ENCODE measurements at regions not wholly inside any gene's neighbourhood (a gene's known extent, or its start where the extent isn't known, plus 50 kb on each side); places are given as distances from the start of the nearest gene placed in this dataset.

DNA sequence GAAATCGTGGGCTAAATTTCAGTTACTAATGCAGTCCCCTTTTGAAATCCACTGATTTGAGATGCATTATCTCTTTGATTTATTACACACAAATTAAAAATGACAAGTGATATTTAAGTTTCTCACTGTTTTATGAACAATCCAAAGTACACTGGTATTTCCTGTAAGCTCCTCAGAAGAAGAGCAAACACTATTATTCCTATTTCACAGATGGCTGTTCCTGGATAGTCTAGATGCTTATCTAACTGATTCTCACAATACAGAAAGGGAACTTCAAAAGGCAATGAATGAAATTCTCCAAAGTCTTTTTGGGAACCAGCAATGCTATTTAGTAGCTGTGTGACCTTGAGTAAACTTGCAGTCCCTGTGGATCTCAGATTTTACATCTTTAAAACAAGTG is 404.7 kb upstream of the DAB2 start:
- DNase-seq (ENCODE audit: insufficient read length, low spot score) = no peak
- FAIRE-seq = no peak
- TF ChIP-seq PAX5 (IDR thresholded peaks at IDR 0.05; ENCODE audit: insufficient read depth, low read length, severe bottlenecking) (no peak), SPI1 (IDR thresholded peaks at IDR 0.05; ENCODE audit: low read depth, low read length) (no peak), TAF1 (IDR thresholded peaks at IDR 0.05; ENCODE audit: low read depth, low read length) (no peak), POU2F2 (IDR thresholded peaks at IDR 0.05; ENCODE audit: low read depth, low read length) (no peak)

DNA sequence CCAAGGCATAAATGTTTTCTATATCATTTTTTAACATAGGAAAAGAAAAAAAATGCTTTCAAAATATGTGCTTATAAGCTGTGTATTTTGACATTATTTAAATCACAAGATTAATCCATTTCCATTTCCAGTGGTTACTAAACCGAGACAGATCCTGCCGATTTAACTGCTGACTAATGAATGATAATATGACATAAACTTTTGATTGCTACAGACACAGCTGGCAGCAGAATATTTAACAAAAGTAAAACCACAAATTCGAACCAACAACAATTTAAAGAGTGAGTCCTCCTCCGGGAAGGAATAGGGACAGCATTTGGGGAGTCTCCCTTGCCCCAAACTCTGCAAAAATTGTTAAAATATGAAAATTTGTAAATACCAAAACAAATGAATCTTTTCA is 401.3 kb upstream of the DAB2 start:
- DNase-seq (ENCODE audit: insufficient read length, low spot score) (no peak), FAIRE-seq (no peak)
- TF ChIP-seq POU2F2 (IDR thresholded peaks at IDR 0.05; ENCODE audit: low read depth, low read length) (no peak), POLR2A (IDR thresholded peaks at IDR 0.05; ENCODE audit: low read depth, low read length) (no peak), PAX5 (IDR thresholded peaks at IDR 0.05; ENCODE audit: insufficient read depth, low read length, severe bottlenecking) (no peak), SPI1 (IDR thresholded peaks at IDR 0.05; ENCODE audit: low read depth, low read length) (no peak), POLR2AphosphoS5 (IDR thresholded peaks at IDR 0.05; ENCODE audit: low read depth, low read length) (no peak), TAF1 (IDR thresholded peaks at IDR 0.05; ENCODE audit: low read depth, low read length) (no peak)

DNA sequence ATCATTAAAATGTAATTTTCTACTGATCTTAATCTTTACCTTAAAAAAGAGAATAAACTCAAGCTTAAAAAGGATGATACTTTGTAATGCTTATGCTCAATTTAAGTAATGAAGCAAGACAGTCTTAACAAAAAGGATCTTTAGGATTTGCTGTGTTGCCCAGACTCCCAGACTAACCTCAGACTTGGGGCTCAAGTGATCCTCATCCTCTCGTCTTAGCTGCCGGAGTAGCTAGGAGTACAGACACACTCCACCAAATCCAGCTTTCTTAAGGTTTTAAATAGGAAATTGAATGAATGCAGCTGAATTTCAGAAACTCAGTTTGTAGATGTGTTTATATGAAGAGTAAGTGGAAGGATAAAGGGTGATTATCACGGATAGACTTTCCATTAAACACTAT is 400.5 kb upstream of the DAB2 start:
- no peak for DNase-seq (ENCODE audit: insufficient read length, low spot score)
- TF ChIP-seq POLR2AphosphoS5 (IDR thresholded peaks at IDR 0.05; ENCODE audit: low read depth, low read length) (no peak), POLR2A (IDR thresholded peaks at IDR 0.05; ENCODE audit: low read depth, low read length) (no peak), PAX5 (IDR thresholded peaks at IDR 0.05; ENCODE audit: insufficient read depth, low read length, severe bottlenecking) (no peak), SPI1 (IDR thresholded peaks at IDR 0.05; ENCODE audit: low read depth, low read length) (no peak), POU2F2 (IDR thresholded peaks at IDR 0.05; ENCODE audit: low read depth, low read length) (no peak), TAF1 (IDR thresholded peaks at IDR 0.05; ENCODE audit: low read depth, low read length) (no peak)
- FAIRE-seq = no peak

DNA sequence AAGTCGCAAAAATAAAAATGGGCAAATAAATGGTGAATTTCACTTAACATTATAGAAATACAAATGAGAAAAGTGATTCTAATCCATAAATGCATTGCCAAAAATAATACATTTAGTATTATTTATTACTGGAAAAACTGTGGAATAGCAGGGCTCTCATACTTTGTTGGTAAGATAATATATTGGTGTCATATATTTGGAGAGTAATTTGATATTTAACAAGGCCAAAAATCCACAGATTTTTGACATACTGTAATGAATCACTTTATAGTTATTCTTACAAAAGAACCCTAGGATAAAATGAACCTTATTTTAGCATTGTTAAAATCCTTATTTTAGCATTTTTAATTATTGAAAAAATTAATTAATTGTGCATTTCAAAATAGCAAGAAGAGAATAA is 397.2 kb upstream of the DAB2 start:
- DNase-seq (ENCODE audit: insufficient read length, low spot score) (no peak), FAIRE-seq (no peak)
- TF ChIP-seq POU2F2 (IDR thresholded peaks at IDR 0.05; ENCODE audit: low read depth, low read length) (no peak), TAF1 (IDR thresholded peaks at IDR 0.05; ENCODE audit: low read depth, low read length) (no peak), POLR2A (IDR thresholded peaks at IDR 0.05; ENCODE audit: low read depth, low read length) (no peak), SPI1 (IDR thresholded peaks at IDR 0.05; ENCODE audit: low read depth, low read length) (no peak)

DNA sequence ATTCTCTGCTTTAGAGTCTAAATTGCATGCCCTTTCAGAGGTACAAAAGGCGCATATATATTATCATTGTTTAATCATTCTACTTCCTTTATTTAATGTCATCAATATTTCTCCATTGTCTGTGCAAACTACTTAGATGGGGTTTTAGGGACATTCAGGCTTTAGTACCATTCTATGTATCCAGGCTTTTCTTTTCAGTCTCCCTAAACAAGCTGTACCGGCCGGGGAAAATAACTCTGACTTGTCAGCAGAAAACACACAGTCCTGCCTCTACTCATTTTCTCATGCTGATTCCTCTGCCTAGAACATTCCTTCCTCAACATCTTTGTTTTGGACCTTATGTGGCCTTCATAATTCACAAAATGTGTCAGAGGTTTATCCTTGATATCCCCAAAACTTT is 392.1 kb upstream of the DAB2 start:
- no peak for TF ChIP-seq PAX5 (IDR thresholded peaks at IDR 0.05; ENCODE audit: insufficient read depth, low read length, severe bottlenecking)
- no peak for FAIRE-seq
- DNase-seq (ENCODE audit: insufficient read length, low spot score) = no peak

DNA sequence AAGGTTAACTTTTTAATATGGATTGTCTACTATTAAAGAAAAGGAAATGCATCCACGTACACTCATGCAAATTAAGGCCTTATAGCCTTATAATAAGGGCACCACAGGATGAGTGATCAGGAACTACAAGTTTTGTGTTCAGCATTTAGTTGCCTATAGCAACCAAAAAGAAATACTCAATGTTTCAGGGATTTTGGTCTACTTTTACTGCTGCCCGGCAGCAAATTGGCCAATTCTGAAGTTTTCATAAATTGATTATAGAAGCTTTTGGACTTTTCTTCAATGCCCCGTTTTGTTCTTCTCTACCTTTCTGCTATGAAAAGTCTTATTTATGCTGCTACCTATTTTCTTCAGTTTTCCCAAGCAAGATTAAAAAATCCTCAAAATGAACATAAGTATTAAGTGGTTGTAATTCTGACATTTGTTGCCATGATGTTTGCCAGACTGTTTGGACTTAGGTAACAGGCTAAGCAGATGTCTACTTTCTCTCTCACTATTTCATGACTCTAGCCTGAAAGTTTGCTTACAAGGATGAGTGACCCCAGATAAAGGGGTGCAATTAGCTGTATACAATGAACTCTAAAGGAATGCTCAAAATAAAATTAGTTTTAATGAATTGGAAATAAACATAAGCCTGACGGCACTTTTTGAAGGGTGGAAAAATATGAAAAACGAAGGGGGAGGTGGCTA is 391.5 kb upstream of the DAB2 start:
- DNase-seq (ENCODE audit: insufficient read length, low spot score) (no peak), FAIRE-seq (no peak)
- TF ChIP-seq POU2F2 (IDR thresholded peaks at IDR 0.05; ENCODE audit: low read depth, low read length) (no peak), POLR2A (IDR thresholded peaks at IDR 0.05; ENCODE audit: low read depth, low read length) (no peak), SPI1 (IDR thresholded peaks at IDR 0.05; ENCODE audit: low read depth, low read length) (no peak), POLR2AphosphoS5 (IDR thresholded peaks at IDR 0.05; ENCODE audit: low read depth, low read length) (no peak)

DNA sequence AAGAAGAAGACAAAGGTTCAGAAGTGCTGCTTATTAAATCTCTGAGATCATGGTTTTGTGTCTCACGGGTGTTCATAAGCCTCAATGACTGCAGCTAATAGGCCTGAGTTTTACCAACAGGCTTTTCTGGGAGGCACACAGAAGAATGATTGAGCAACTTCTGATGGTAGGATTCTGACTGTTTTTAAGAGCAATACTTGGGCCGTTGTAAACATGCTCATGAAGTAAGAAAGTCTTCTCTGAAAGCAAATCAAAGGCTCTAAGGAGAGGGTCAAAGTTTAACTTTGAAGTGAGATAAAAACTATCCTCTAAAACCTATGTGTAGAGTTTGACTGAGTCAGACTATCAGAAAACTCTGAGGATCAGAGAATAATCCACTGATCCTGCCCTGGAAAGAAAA is 390.9 kb upstream of the DAB2 start:
- FAIRE-seq = no peak

DNA sequence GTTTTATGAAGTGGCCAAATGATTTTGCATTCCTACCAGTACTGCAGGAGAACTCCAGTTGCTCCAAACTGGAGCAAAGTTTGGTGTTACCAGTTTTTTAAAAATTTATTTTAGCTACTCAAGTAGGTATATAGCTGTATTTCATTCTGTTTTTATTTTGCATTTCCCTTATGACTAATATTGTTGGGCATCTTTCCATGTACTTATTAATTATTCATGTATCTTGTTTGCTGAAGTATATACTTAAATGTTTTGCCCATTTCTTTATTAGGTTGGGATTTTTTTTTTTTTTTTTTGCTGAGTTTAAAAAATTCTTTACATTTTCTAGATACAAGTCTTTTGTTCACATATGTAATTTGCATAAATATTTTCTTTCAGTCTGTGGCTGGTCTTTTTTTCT is 386.6 kb upstream of the DAB2 start:
- FAIRE-seq (no peak), DNase-seq (ENCODE audit: insufficient read length, low spot score) (no peak)
- TF ChIP-seq POLR2A (IDR thresholded peaks at IDR 0.05; ENCODE audit: low read depth, low read length) = no peak
- TF ChIP-seq PAX5 (IDR thresholded peaks at IDR 0.05; ENCODE audit: insufficient read depth, low read length, severe bottlenecking) = no peak
- TF ChIP-seq TAF1 (IDR thresholded peaks at IDR 0.05; ENCODE audit: low read depth, low read length) = no peak
- no peak for TF ChIP-seq POU2F2 (IDR thresholded peaks at IDR 0.05; ENCODE audit: low read depth, low read length)
- TF ChIP-seq POLR2AphosphoS5 (IDR thresholded peaks at IDR 0.05; ENCODE audit: low read depth, low read length) = no peak
- TF ChIP-seq SPI1 (IDR thresholded peaks at IDR 0.05; ENCODE audit: low read depth, low read length) = no peak

More for the DNA sequence above, 390.9 kb upstream of the DAB2 start:
- TF ChIP-seq TAF1 (IDR thresholded peaks at IDR 0.05; ENCODE audit: low read depth, low read length) (no peak), SPI1 (IDR thresholded peaks at IDR 0.05; ENCODE audit: low read depth, low read length) (no peak), POU2F2 (IDR thresholded peaks at IDR 0.05; ENCODE audit: low read depth, low read length) (no peak), POLR2AphosphoS5 (IDR thresholded peaks at IDR 0.05; ENCODE audit: low read depth, low read length) (no peak), POLR2A (IDR thresholded peaks at IDR 0.05; ENCODE audit: low read depth, low read length) (no peak)
- no peak for DNase-seq (ENCODE audit: insufficient read length, low spot score)

DNA sequence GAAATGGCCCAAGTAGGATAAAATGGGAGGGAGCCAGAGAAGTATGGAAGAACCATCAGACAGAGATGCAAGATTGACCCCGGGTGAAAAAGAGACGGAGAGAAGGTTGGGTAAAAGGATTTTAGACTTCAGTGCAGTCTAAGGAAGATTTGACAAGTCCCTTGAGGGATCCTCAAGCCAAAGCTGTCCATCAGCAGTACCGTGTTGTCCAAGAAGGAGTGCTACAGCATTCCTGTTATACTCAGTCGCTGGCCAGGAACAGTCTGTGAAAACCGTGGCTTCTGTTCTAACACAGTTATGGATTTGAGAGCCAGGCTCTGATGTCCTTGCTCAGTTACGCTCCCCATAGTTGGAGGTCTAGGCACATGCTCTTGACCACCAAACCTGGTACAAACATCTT is 383.9 kb upstream of the DAB2 start:
- FAIRE-seq (no peak), DNase-seq (ENCODE audit: insufficient read length, low spot score) (no peak)
- TF ChIP-seq POLR2A (IDR thresholded peaks at IDR 0.05; ENCODE audit: low read depth, low read length) (no peak), PAX5 (IDR thresholded peaks at IDR 0.05; ENCODE audit: insufficient read depth, low read length, severe bottlenecking) (no peak), TAF1 (IDR thresholded peaks at IDR 0.05; ENCODE audit: low read depth, low read length) (no peak), POLR2AphosphoS5 (IDR thresholded peaks at IDR 0.05; ENCODE audit: low read depth, low read length) (no peak), SPI1 (IDR thresholded peaks at IDR 0.05; ENCODE audit: low read depth, low read length) (no peak), POU2F2 (IDR thresholded peaks at IDR 0.05; ENCODE audit: low read depth, low read length) (no peak)

DNA sequence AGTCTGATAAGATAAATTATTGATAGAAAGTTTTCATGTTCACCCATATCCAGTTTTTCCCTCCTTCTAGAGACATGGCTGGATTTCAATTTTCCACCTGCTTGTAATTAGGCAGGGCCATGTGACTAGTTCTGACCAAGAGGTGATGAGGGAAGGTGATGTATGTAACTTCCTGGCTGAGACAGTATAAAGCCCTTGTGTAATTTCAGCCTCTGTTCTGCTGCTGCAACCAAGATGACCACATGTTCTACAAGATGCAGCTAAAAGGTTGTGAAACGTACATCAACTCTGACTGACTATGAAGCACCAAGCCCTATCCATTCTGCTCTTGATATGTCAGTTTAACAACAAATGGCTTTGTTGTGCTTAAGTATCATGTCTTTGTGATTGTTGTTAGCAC is 376.5 kb upstream of the DAB2 start:
- TF ChIP-seq PAX5 (IDR thresholded peaks at IDR 0.05; ENCODE audit: insufficient read depth, low read length, severe bottlenecking) (no peak), SPI1 (IDR thresholded peaks at IDR 0.05; ENCODE audit: low read depth, low read length) (no peak), POU2F2 (IDR thresholded peaks at IDR 0.05; ENCODE audit: low read depth, low read length) (no peak), POLR2AphosphoS5 (IDR thresholded peaks at IDR 0.05; ENCODE audit: low read depth, low read length) (no peak), TAF1 (IDR thresholded peaks at IDR 0.05; ENCODE audit: low read depth, low read length) (no peak), POLR2A (IDR thresholded peaks at IDR 0.05; ENCODE audit: low read depth, low read length) (no peak)
- FAIRE-seq = no peak
- no peak for DNase-seq (ENCODE audit: insufficient read length, low spot score)

Measured in GM12891 (cell line).